ENCODE measurements at regions not wholly inside any gene's neighbourhood (a gene's known extent, or its start where the extent isn't known, plus 50 kb on each side); places are given as distances from the start of the nearest gene placed in this dataset.
"Not testable (repeated sequence)": the region's sequence is repeated elsewhere in the genome, so short reads cannot be mapped to it uniquely, and the experiment has no call there.

GRCh38 chr9:42437057-42437759, 253.7 kb downstream of the SPATA31A6 start:
- TF ChIP-seq CTCF, POLR2A (IDR thresholded peaks at IDR 0.05): not testable (repeated sequence)

Measured in breast epithelium (tissue), 3 donors.